ENCODE measurements at regions not wholly inside any gene's neighbourhood (a gene's known extent, or its start where the extent isn't known, plus 50 kb on each side); places are given as distances from the start of the nearest gene placed in this dataset.

DNA sequence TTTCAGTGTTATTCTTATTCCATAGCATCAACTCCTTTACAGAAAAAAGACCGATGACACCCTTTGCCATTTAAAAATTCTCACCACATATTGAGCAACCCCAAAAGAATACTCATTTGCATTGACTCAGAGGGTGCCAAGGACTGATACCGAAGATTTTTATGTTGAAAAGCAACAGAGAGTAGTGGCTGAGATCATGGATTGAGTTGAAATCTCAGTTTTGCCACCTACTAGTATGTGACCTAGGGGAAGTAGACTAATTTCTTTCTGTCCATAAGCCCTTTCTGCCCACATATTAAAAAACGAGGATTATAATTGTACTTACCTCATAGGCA lies 313.9 kb upstream of the SATB1 start:
- H3K4me1 ChIP-seq (ENCODE audit: insufficient read depth, poor library complexity, severe bottlenecking) = no peaks in the 10 kb centered on the region
- TF ChIP-seq, protein P1, sequence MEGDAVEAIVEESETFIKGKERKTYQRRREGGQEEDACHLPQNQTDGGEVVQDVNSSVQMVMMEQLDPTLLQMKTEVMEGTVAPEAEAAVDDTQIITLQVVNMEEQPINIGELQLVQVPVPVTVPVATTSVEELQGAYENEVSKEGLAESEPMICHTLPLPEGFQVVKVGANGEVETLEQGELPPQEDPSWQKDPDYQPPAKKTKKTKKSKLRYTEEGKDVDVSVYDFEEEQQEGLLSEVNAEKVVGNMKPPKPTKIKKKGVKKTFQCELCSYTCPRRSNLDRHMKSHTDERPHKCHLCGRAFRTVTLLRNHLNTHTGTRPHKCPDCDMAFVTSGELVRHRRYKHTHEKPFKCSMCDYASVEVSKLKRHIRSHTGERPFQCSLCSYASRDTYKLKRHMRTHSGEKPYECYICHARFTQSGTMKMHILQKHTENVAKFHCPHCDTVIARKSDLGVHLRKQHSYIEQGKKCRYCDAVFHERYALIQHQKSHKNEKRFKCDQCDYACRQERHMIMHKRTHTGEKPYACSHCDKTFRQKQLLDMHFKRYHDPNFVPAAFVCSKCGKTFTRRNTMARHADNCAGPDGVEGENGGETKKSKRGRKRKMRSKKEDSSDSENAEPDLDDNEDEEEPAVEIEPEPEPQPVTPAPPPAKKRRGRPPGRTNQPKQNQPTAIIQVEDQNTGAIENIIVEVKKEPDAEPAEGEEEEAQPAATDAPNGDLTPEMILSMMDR (IDR thresholded peaks at IDR 0.05; ENCODE audit: poor library complexity, severe bottlenecking) = no peak
- ATAC-seq (ENCODE audit: low read depth) (no peak), DNase-seq (ENCODE audit: low spot score) (no peak)
- no peaks in the 10 kb centered on the region for H3K9me3 ChIP-seq (ENCODE audit: severe bottlenecking)
- H3K27ac ChIP-seq (ENCODE audit: poor library complexity, severe bottlenecking) = no peak overlapping the region
- H3K36me3 ChIP-seq (ENCODE audit: low read depth) = no peaks in the 10 kb centered on the region
- H3K27me3 ChIP-seq (ENCODE audit: insufficient read depth, poor library complexity, severe bottlenecking) = no peaks in the 10 kb centered on the region
- no peak overlapping the region for H3K4me3 ChIP-seq (ENCODE audit: severe bottlenecking)

- Histone ChIP-seq H3K36me3 (ENCODE audit: low read depth) (no peaks in the 10 kb centered on the region), H3K27me3 (ENCODE audit: insufficient read depth, poor library complexity, severe bottlenecking) (no peaks in the 10 kb centered on the region), H3K27ac (ENCODE audit: poor library complexity, severe bottlenecking) (no peak overlapping the region), H3K4me3 (ENCODE audit: severe bottlenecking) (no peak overlapping the region), H3K4me1 (ENCODE audit: insufficient read depth, poor library complexity, severe bottlenecking) (no peaks in the 10 kb centered on the region), H3K9me3 (ENCODE audit: severe bottlenecking) (no peaks in the 10 kb centered on the region)
- DNase-seq (ENCODE audit: low spot score) (no peak), ATAC-seq (ENCODE audit: low read depth) (no peak)
- TF ChIP-seq, protein P1 (IDR thresholded peaks at IDR 0.05; ENCODE audit: poor library complexity, severe bottlenecking) = no peak
Observed at GRCh38 chr3:18738393-18739098, 313.4 kb upstream of the SATB1 start.

- no peak for ATAC-seq (ENCODE audit: low read depth)
- no peaks in the 10 kb centered on the region for H3K36me3 ChIP-seq (ENCODE audit: low read depth)
- DNase-seq (ENCODE audit: low spot score) = no peak
- H3K9me3 ChIP-seq (ENCODE audit: severe bottlenecking) = no peaks in the 10 kb centered on the region
- no peak overlapping the region for H3K4me3 ChIP-seq (ENCODE audit: severe bottlenecking)
- no peaks in the 10 kb centered on the region for H3K27me3 ChIP-seq (ENCODE audit: insufficient read depth, poor library complexity, severe bottlenecking)
- no peaks in the 10 kb centered on the region for H3K4me1 ChIP-seq (ENCODE audit: insufficient read depth, poor library complexity, severe bottlenecking)
- TF ChIP-seq, protein P1 (IDR thresholded peaks at IDR 0.05; ENCODE audit: poor library complexity, severe bottlenecking) = no peak
- no peak overlapping the region for H3K27ac ChIP-seq (ENCODE audit: poor library complexity, severe bottlenecking)
Observed at GRCh38 chr3:18735005-18735404, 309.9 kb upstream of the SATB1 start.

DNA sequence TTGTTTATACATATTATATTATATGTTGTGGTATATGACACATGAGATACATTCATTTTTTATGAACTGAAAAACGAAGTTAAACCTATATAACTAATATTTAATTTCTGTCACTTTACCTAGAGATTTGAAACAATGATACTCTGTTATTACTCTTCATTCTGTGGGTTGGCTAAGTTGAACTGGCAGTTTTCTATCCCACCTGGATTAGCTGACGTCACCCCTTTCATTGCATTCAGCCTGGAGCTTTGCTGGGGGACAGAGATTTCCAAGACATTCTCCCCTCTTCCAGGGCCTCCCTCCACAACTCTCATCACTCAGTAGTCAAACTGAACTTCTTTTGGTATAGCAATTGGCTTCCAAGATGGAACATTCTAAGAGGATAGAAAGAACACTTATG lies 309.2 kb upstream of the SATB1 start:
- TF ChIP-seq, protein P1 (IDR thresholded peaks at IDR 0.05; ENCODE audit: poor library complexity, severe bottlenecking) = no peak
- Histone ChIP-seq H3K36me3 (ENCODE audit: low read depth) (no peaks in the 10 kb centered on the region), H3K4me1 (ENCODE audit: insufficient read depth, poor library complexity, severe bottlenecking) (no peaks in the 10 kb centered on the region), H3K27me3 (ENCODE audit: insufficient read depth, poor library complexity, severe bottlenecking) (no peaks in the 10 kb centered on the region), H3K9me3 (ENCODE audit: severe bottlenecking) (no peaks in the 10 kb centered on the region), H3K4me3 (ENCODE audit: severe bottlenecking) (no peak overlapping the region), H3K27ac (ENCODE audit: poor library complexity, severe bottlenecking) (no peak overlapping the region)
- DNase-seq (ENCODE audit: low spot score) = no peak
- ATAC-seq (ENCODE audit: low read depth) = no peak

DNA sequence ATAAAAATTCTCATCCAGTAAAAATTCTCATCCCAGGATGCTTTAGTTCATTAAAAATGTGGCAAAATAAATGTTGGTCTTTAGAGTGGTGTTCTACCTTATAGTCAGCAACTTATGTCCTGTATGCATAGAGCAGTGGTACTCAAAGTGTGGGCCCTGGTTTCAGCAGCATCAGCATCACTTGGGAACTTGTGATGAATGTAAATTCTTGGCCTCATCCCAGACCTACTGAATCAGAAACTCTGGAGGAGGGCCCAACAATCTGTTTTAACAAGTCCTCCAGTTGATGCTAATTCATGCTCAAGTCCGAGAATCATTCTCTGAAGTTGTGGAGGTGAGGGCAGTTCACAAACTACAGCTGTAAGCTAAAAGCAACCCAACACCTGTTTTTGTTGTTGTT lies 307.3 kb upstream of the SATB1 start:
- H3K4me3 ChIP-seq (ENCODE audit: severe bottlenecking) = no peak overlapping the region
- no peaks in the 10 kb centered on the region for H3K9me3 ChIP-seq (ENCODE audit: severe bottlenecking)
- DNase-seq (ENCODE audit: low spot score) = no peak
- TF ChIP-seq, protein P1 (IDR thresholded peaks at IDR 0.05; ENCODE audit: poor library complexity, severe bottlenecking) = no peak
- no peaks in the 10 kb centered on the region for H3K4me1 ChIP-seq (ENCODE audit: insufficient read depth, poor library complexity, severe bottlenecking)
- ATAC-seq (ENCODE audit: low read depth) = no peak; the same call in 2 of the 3 replicates
- H3K27me3 ChIP-seq (ENCODE audit: insufficient read depth, poor library complexity, severe bottlenecking) = no peaks in the 10 kb centered on the region
- H3K36me3 ChIP-seq (ENCODE audit: low read depth) = no peaks in the 10 kb centered on the region
- H3K27ac ChIP-seq (ENCODE audit: poor library complexity, severe bottlenecking) = no peak overlapping the region

Measured in RWPE2 (cell line).